Skeletal muscle cell (primary cell): ENCODE measurements at regions not wholly inside any gene's neighbourhood (a gene's known extent, or its start where the extent isn't known, plus 50 kb on each side); places are given as distances from the start of the nearest gene placed in this dataset.
"Not testable (repeated sequence)": the region's sequence is repeated elsewhere in the genome, so short reads cannot be mapped to it uniquely, and the experiment has no call there.

Experiments used
- DNase-seq: peaks from one replicate; pipeline ENCODE4 v3.0.0-alpha.2; 2010; ENCODE audit warnings: low read depth
- H3K4me3 ChIP-seq: 2 replicates; pipeline ENCODE4 v1.5.1; 2011; ENCODE audit warnings: low read depth, mild to moderate bottlenecking, control low read depth, low read length, moderate library complexity

GRCh38 chr4:160100316-160100715 is 997.4 kb downstream of the RAPGEF2 start:
- no peak overlapping the region for H3K4me3 ChIP-seq
- no peak for DNase-seq

- no peak overlapping the region for H3K4me3 ChIP-seq
- no peak for DNase-seq
Observed at GRCh38 chr4:160110891-160111290, 1008.0 kb downstream of the RAPGEF2 start.

- no peak overlapping the region for H3K4me3 ChIP-seq
Observed at GRCh38 chr4:160117686-160118085, 1014.8 kb downstream of the RAPGEF2 start.

GRCh38 chr4:160125576-160126287 is 1022.9 kb downstream of the RAPGEF2 start:
- DNase-seq, H3K4me3 ChIP-seq: not testable (repeated sequence)

More at GRCh38 chr4:160117686-160118085, 1014.8 kb downstream of the RAPGEF2 start:
- no peak for DNase-seq

GRCh38 chr4:160127211-160127610 is 1024.3 kb downstream of the RAPGEF2 start:
- no peak overlapping the region for H3K4me3 ChIP-seq
- no peak for DNase-seq

GRCh38 chr4:160129439-160129838 is 1026.6 kb downstream of the RAPGEF2 start:
- no peak overlapping the region for H3K4me3 ChIP-seq
- DNase-seq, result peak; percentile 16

- DNase-seq, result no peak
- H3K4me3 ChIP-seq, result no peak overlapping the region
Observed at GRCh38 chr4:160136021-160136420, 1033.1 kb downstream of the RAPGEF2 start.

- no peak overlapping the region for H3K4me3 ChIP-seq
- DNase-seq, result no peak
Observed at GRCh38 chr4:160141206-160141605, 1038.3 kb downstream of the RAPGEF2 start.

- DNase-seq, result no peak
- H3K4me3 ChIP-seq, result no peak overlapping the region
Observed at GRCh38 chr4:160142579-160142978, 1039.7 kb downstream of the RAPGEF2 start.

GRCh38 chr4:160143574-160143973 is 1040.7 kb downstream of the RAPGEF2 start:
- DNase-seq, result no peak
- no peak overlapping the region for H3K4me3 ChIP-seq

- H3K4me3 ChIP-seq, result no peak overlapping the region
- DNase-seq, result no peak
Observed at GRCh38 chr4:160159457-160159856, 1056.6 kb downstream of the RAPGEF2 start.

GRCh38 chr4:160161026-160161425 is 1058.1 kb downstream of the RAPGEF2 start:
- DNase-seq, result no peak

GRCh38 chr4:160175064-160175643 is 1072.3 kb downstream of the RAPGEF2 start:
- no peak for DNase-seq

More at GRCh38 chr4:160161026-160161425, 1058.1 kb downstream of the RAPGEF2 start:
- H3K4me3 ChIP-seq, result no peak overlapping the region

GRCh38 chr4:160180211-160180610 is 1077.3 kb downstream of the RAPGEF2 start:
- DNase-seq, result peak; percentile 63

More at GRCh38 chr4:160175064-160175643, 1072.3 kb downstream of the RAPGEF2 start:
- H3K4me3 ChIP-seq, result no peak overlapping the region

GRCh38 chr4:160182727-160183126 is 1079.8 kb downstream of the RAPGEF2 start:
- no peak for DNase-seq
- no peak overlapping the region for H3K4me3 ChIP-seq

More at GRCh38 chr4:160180211-160180610, 1077.3 kb downstream of the RAPGEF2 start:
- no peak overlapping the region for H3K4me3 ChIP-seq

GRCh38 chr4:160184884-160185283 is 1082.0 kb downstream of the RAPGEF2 start:
- H3K4me3 ChIP-seq, result no peak overlapping the region
- no peak for DNase-seq

- H3K4me3 ChIP-seq, result no peak overlapping the region
- DNase-seq, result no peak
Observed at GRCh38 chr4:160193787-160194186, 1090.9 kb downstream of the RAPGEF2 start.

GRCh38 chr4:160194716-160195115 is 1091.8 kb downstream of the RAPGEF2 start:
- no peak overlapping the region for H3K4me3 ChIP-seq
- DNase-seq, result no peak

GRCh38 chr4:160202802-160203201 is 1099.9 kb downstream of the RAPGEF2 start:
- H3K4me3 ChIP-seq, result no peak overlapping the region
- peak; percentile 48 for DNase-seq

- DNase-seq, result no peak
- no peak overlapping the region for H3K4me3 ChIP-seq
Observed at GRCh38 chr4:160212078-160212477, 1109.2 kb downstream of the RAPGEF2 start.

- DNase-seq, result no peak
- no peak overlapping the region for H3K4me3 ChIP-seq
Observed at GRCh38 chr4:160213366-160213765, 1110.5 kb downstream of the RAPGEF2 start.
